Activated CD8-positive, alpha-beta T cell treated with anti-CD3 and anti-CD28 coated beads, Interleukin-2, amount 10 ng/mL, durations not matched to agents 7 days and 5 days (primary cell): ENCODE measurements at regions not wholly inside any gene's neighbourhood (a gene's known extent, or its start where the extent isn't known, plus 50 kb on each side); places are given as distances from the start of the nearest gene placed in this dataset.

Experiments used
- ATAC-seq: fragments of 150-1000 bp; cut with Tn5 transposase; one replicate; pipeline ENCODE4 v1.10.0; 2021; ENCODE audit warnings: moderate library complexity
- CTCF ChIA-PET: fragments of 350-600 bp; sonication (Branson Sonifier 250); formaldehyde crosslinking; loops from one replicate; lab custom pipeline; 2021; ENCODE audit warnings: antibody characterized with exemption; lab: Charles Lee
- POLR2A ChIA-PET: fragments of 350-600 bp; sonication (Branson Sonifier 250); formaldehyde crosslinking; loops from one replicate; lab custom pipeline; 2021; ENCODE audit warnings: antibody characterized with exemption; lab: Charles Lee
- DNase-seq: peaks from one replicate; pipeline ENCODE4 v3.0.0-alpha.2; 2020
- H3K27ac Mint-ChIP-seq: one replicate; pipeline ENCODE4 v1.8.0; 2021; ENCODE audit warnings: mild to moderate bottlenecking, mixed read lengths
- H3K27me3 Mint-ChIP-seq: one replicate; pipeline ENCODE4 v1.8.0; 2021; ENCODE audit warnings: low read depth, mixed read lengths
- H3K36me3 Mint-ChIP-seq: one replicate; pipeline ENCODE4 v1.8.0; 2021; ENCODE audit warnings: low read depth, mixed read lengths
- H3K4me1 Mint-ChIP-seq: one replicate; pipeline ENCODE4 v1.8.0; 2021; ENCODE audit warnings: low read depth, mixed read lengths
- H3K4me3 Mint-ChIP-seq: one replicate; pipeline ENCODE4 v1.8.0; 2021; ENCODE audit warnings: mild to moderate bottlenecking, mixed read lengths
- H3K9me3 Mint-ChIP-seq: one replicate; pipeline ENCODE4 v1.8.0; 2022; ENCODE audit warnings: mixed read lengths; ENCODE audit not compliant: insufficient read depth

DNA sequence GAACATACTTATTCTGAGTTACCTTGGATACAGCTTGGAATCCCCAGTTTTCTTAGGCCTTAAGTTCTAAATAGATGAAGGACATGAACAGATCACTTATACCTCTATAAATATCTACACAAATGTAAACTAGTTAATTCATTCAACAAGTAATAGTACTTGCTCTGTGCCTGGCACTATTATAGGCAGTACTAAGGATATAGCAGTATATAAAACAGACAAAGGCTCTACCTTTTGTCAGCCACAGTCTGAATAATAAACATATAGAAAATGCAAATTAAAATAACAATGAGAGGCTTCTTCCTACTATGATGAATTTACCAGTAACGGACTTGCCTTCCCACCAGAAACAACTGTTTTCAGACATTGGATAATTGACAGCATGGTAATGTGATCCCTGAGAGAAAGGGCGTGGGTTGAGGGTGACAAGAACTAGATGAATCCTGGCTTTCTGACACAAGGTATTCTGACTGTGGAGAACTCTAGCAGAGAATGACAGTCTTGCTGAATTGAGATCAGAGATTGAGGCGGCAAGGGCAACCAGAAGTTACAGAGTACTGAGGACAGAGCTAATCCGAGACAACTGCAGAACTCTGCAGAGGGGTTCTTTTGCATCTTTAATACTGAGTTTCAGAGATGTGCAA, 170.5 kb downstream of the TANC2 start:
- Mint-ChIP-seq H3K27ac (no peak overlapping the region), H3K4me1 (no peaks in the 10 kb centered on the region), H3K27me3 (no peaks in the 10 kb centered on the region), H3K9me3 (no peaks in the 10 kb centered on the region), H3K4me3 (no peak overlapping the region), H3K36me3 (no peaks in the 10 kb centered on the region)
- CTCF ChIA-PET = interaction anchor here (1.5 kb wide), 1 partner anchor 18 kb away, joined by 4 read pairs; no protein-coding TSS in a partner anchor
- no peak for ATAC-seq
- DNase-seq = no peak
- POLR2A ChIA-PET = no interaction called here

- H3K4me1 Mint-ChIP-seq = no peaks in the 10 kb centered on the region
- POLR2A ChIA-PET = no interaction called here
Measured at GRCh38 chr17:63137163-63137562, 171.1 kb downstream of the TANC2 start.

DNA sequence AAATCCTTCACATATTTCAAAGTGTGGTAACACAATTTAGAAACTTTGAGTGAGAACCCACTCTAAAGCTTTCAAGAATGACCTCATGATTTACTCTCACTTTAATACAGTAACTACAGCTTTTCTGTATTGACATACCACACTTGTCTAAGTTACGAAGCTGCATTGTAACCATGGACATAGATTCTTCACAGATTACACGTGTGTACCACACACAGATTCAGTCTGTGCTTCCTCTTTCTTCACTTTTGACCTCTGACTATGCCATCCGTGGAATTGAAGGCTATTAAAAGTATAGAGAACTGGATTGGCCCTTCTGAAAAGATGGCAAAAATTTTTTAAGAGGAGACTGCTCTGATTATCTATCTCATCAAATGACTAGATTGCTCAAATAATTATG, 172.7 kb downstream of the TANC2 start:
- no peaks in the 10 kb centered on the region for H3K27me3 Mint-ChIP-seq
- H3K9me3 Mint-ChIP-seq = no peaks in the 10 kb centered on the region
- no peak overlapping the region for H3K27ac Mint-ChIP-seq
- ChIA-PET POLR2A (no interaction called here), CTCF (no interaction called here)
- H3K4me1 Mint-ChIP-seq = no peaks in the 10 kb centered on the region
- ATAC-seq = no peak
- no peak overlapping the region for H3K4me3 Mint-ChIP-seq
- no peaks in the 10 kb centered on the region for H3K36me3 Mint-ChIP-seq
- no peak for DNase-seq

More at GRCh38 chr17:63137163-63137562, 171.1 kb downstream of the TANC2 start:
- H3K9me3 Mint-ChIP-seq = no peaks in the 10 kb centered on the region
- no peaks in the 10 kb centered on the region for H3K36me3 Mint-ChIP-seq
- DNase-seq (no peak), ATAC-seq (no peak)
- H3K27me3 Mint-ChIP-seq = no peaks in the 10 kb centered on the region
- H3K4me3 Mint-ChIP-seq = no peak overlapping the region
- CTCF ChIA-PET = interaction anchor here (1.4 to 1.5 kb wide), 2 partner anchors 19 to 270 kb away, joined by 3 to 4 read pairs; no protein-coding TSS in a partner anchor
- no peak overlapping the region for H3K27ac Mint-ChIP-seq

GRCh38 chr17:63139356-63139755, 173.3 kb downstream of the TANC2 start:
- no peak for ATAC-seq
- H3K4me1 Mint-ChIP-seq = no peaks in the 10 kb centered on the region

GRCh38 chr17:63140255-63140654, 174.2 kb downstream of the TANC2 start:
- Mint-ChIP-seq H3K4me1 (no peaks in the 10 kb centered on the region), H3K4me3 (no peak overlapping the region), H3K27ac (no peak overlapping the region), H3K27me3 (no peaks in the 10 kb centered on the region), H3K9me3 (no peaks in the 10 kb centered on the region), H3K36me3 (no peaks in the 10 kb centered on the region)
- DNase-seq (no peak), ATAC-seq (no peak)
- CTCF ChIA-PET = interaction anchor here (1.2 kb wide), 1 partner anchor 267 kb away, joined by 4 read pairs; no protein-coding TSS in a partner anchor
- POLR2A ChIA-PET = no interaction called here

More at GRCh38 chr17:63139356-63139755, 173.3 kb downstream of the TANC2 start:
- Mint-ChIP-seq H3K27ac (no peak overlapping the region), H3K9me3 (no peaks in the 10 kb centered on the region), H3K27me3 (no peaks in the 10 kb centered on the region), H3K4me3 (no peak overlapping the region), H3K36me3 (no peaks in the 10 kb centered on the region)
- no peak for DNase-seq
- ChIA-PET POLR2A (no interaction called here), CTCF (interaction anchor here (1.2 kb wide), 1 partner anchor 267 kb away, joined by 4 read pairs; no protein-coding TSS in a partner anchor)

GRCh38 chr17:63142836-63143235, 176.8 kb downstream of the TANC2 start:
- CTCF ChIA-PET = no interaction called here
- no peak overlapping the region for H3K27ac Mint-ChIP-seq

DNA sequence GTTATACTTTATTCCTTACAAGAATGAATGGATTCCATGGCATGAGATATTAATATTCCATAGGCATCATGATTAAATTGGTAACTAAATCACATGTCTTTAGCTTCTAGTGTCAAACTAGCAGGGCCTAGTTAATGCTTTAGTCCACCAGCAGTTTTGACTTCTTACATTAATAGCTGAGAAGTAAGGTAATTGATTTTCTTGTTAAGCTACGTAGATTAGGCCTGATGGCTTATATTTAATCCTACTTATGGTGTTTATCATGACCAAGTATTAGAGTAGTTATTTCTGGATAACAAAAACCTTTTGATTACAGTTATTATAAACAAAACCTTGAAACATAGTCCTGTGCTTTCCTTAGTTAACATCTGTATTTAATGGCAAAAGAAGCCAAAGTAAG, 184.5 kb downstream of the TANC2 start:
- no peak overlapping the region for H3K4me3 Mint-ChIP-seq
- H3K27ac Mint-ChIP-seq = no peak overlapping the region
- no peaks in the 10 kb centered on the region for H3K27me3 Mint-ChIP-seq
- ATAC-seq (no peak), DNase-seq (no peak)
- H3K36me3 Mint-ChIP-seq = no peaks in the 10 kb centered on the region
- CTCF ChIA-PET = no interaction called here
- no peaks in the 10 kb centered on the region for H3K4me1 Mint-ChIP-seq
- POLR2A ChIA-PET = no interaction called here
- H3K9me3 Mint-ChIP-seq = no peaks in the 10 kb centered on the region

More at GRCh38 chr17:63142836-63143235, 176.8 kb downstream of the TANC2 start:
- Mint-ChIP-seq H3K4me3 (no peak overlapping the region), H3K4me1 (no peaks in the 10 kb centered on the region), H3K9me3 (no peaks in the 10 kb centered on the region), H3K36me3 (no peaks in the 10 kb centered on the region), H3K27me3 (no peaks in the 10 kb centered on the region)
- DNase-seq (no peak), ATAC-seq (no peak)
- POLR2A ChIA-PET = no interaction called here

- ATAC-seq (no peak), DNase-seq (no peak)
- CTCF ChIA-PET = interaction anchor here (0.6 kb wide), 1 partner anchor 182 kb away, joined by 3 read pairs; no protein-coding TSS in a partner anchor
- POLR2A ChIA-PET = no interaction called here
- H3K36me3 Mint-ChIP-seq = no peaks in the 10 kb centered on the region
- no peaks in the 10 kb centered on the region for H3K4me1 Mint-ChIP-seq
- no peaks in the 10 kb centered on the region for H3K27me3 Mint-ChIP-seq
- no peaks in the 10 kb centered on the region for H3K9me3 Mint-ChIP-seq
- H3K27ac Mint-ChIP-seq = no peak overlapping the region
- no peak overlapping the region for H3K4me3 Mint-ChIP-seq
Measured at GRCh38 chr17:63150994-63151464, 185.0 kb downstream of the TANC2 start.

GRCh38 chr17:63151941-63152523, 186.0 kb downstream of the TANC2 start:
- no peaks in the 10 kb centered on the region for H3K27me3 Mint-ChIP-seq
- ChIA-PET POLR2A (no interaction called here), CTCF (interaction anchor here (1.2 kb wide), 1 partner anchor 28 kb away, joined by 3 read pairs; no protein-coding TSS in a partner anchor)
- DNase-seq = no peak
- no peak overlapping the region for H3K27ac Mint-ChIP-seq
- H3K36me3 Mint-ChIP-seq = no peaks in the 10 kb centered on the region
- no peaks in the 10 kb centered on the region for H3K9me3 Mint-ChIP-seq
- H3K4me1 Mint-ChIP-seq = peaks cover 3% of the 10 kb centered on the region
- no peak overlapping the region for H3K4me3 Mint-ChIP-seq
- ATAC-seq = no peak

DNA sequence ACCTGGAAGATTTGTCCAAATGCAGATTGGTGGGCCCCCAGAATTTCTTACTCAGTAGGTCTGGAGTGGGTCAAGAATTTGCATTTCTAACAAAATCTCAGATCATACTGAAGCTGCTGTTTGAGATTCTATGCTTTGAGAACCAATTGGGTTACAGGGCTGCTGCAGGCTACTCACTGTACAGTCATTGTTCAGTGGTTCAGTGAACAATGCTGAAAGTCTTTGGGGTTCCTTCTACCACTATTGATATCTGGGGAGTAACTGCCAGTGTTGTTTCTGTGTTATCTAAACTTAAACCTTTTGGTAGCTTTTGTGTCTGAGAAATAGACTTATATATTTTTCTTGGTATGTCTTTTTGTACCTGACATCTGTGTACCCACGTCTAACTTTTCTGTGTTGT, 187.5 kb downstream of the TANC2 start:
- DNase-seq (no peak), ATAC-seq (no peak)
- no peak overlapping the region for H3K4me3 Mint-ChIP-seq
- H3K27ac Mint-ChIP-seq = no peak overlapping the region
- CTCF ChIA-PET = no interaction called here
- H3K4me1 Mint-ChIP-seq = peaks cover 6% of the 10 kb centered on the region
- no peaks in the 10 kb centered on the region for H3K27me3 Mint-ChIP-seq
- H3K9me3 Mint-ChIP-seq = no peaks in the 10 kb centered on the region
- H3K36me3 Mint-ChIP-seq = no peaks in the 10 kb centered on the region
- POLR2A ChIA-PET = no interaction called here

- Mint-ChIP-seq H3K4me3 (no peak overlapping the region), H3K36me3 (no peaks in the 10 kb centered on the region), H3K27me3 (no peaks in the 10 kb centered on the region), H3K4me1 (peaks cover 6% of the 10 kb centered on the region), H3K9me3 (no peaks in the 10 kb centered on the region), H3K27ac (no peak overlapping the region)
- CTCF ChIA-PET = no interaction called here
- DNase-seq (no peak), ATAC-seq (no peak)
- POLR2A ChIA-PET = no interaction called here
Measured at GRCh38 chr17:63154586-63155244, 188.7 kb downstream of the TANC2 start.

DNA sequence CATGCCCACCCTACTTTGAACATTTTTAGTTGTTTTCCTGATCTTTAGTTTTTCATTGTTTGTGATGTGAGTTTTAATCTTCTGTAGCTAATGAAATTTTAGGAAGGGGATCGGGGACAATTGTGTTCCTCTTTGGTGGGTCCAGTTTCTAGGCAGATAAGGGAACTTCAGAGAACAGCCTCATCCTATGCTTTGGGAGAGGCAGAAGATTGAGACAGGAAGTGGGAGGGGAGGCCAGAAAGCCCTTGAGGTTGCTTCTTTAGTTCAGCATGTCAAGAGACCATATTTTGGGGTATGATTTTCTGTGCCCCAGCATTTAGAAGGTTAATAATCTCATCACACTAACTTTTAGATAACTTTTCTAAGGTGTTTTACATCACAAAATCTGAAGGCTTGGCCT, 191.0 kb downstream of the TANC2 start:
- Mint-ChIP-seq H3K4me3 (no peak overlapping the region), H3K27ac (no peak overlapping the region), H3K9me3 (no peaks in the 10 kb centered on the region), H3K36me3 (no peaks in the 10 kb centered on the region), H3K27me3 (no peaks in the 10 kb centered on the region), H3K4me1 (peaks cover 6% of the 10 kb centered on the region)
- no peak for ATAC-seq
- DNase-seq = no peak
- ChIA-PET CTCF (no interaction called here), POLR2A (no interaction called here)
